SK-N-MC (cell line): ENCODE measurements at regions not wholly inside any gene's neighbourhood (a gene's known extent, or its start where the extent isn't known, plus 50 kb on each side); places are given as distances from the start of the nearest gene placed in this dataset.

Experiments
- EZH2 ChIP-seq: fragments of 200-600 bp; sonication (generic); IDR thresholded peaks from one replicate; pipeline ENCODE4 v1.6.1; 2017; ENCODE audit warnings: antibody characterized with exemption
- POLR2AphosphoS5 ChIP-seq: IDR thresholded peaks from 2 replicates; pipeline ENCODE4 v1.6.1; 2012; ENCODE audit warnings: mild to moderate bottlenecking, low read depth, low read length, borderline replicate concordance

DNA sequence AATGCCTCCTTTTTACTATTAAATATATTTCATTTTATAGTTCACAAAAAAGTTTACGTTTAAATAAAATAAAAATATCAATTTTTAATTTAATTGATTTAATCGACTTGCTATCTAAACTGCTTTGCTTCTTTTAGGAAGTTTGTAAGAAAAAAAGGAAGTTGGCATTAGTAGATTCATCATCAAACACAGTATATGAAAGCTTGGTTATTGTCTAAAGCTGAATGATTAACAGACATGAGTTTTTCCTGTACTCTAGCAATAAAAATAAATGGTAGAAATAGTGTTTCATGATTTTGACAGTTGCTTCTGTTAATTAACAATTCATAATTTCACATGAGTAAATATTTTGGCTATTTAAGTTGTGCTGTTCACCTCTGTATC, 1285.5 kb upstream of the GJE1 start:
- TF ChIP-seq POLR2AphosphoS5 (no peak), EZH2 (no peak)
